ENCODE measurements at regions not wholly inside any gene's neighbourhood (a gene's known extent, or its start where the extent isn't known, plus 50 kb on each side); places are given as distances from the start of the nearest gene placed in this dataset.

GRCh38 chr9:12054235-12054634 lies 639.0 kb upstream of the TYRP1 start:
- H3K4me1 Mint-ChIP-seq (ENCODE audit: unreplicated experiment): no peaks in the 10 kb centered on the region
- DNase-seq (ENCODE audit: low spot score): no peak
- TF ChIP-seq, protein P1, sequence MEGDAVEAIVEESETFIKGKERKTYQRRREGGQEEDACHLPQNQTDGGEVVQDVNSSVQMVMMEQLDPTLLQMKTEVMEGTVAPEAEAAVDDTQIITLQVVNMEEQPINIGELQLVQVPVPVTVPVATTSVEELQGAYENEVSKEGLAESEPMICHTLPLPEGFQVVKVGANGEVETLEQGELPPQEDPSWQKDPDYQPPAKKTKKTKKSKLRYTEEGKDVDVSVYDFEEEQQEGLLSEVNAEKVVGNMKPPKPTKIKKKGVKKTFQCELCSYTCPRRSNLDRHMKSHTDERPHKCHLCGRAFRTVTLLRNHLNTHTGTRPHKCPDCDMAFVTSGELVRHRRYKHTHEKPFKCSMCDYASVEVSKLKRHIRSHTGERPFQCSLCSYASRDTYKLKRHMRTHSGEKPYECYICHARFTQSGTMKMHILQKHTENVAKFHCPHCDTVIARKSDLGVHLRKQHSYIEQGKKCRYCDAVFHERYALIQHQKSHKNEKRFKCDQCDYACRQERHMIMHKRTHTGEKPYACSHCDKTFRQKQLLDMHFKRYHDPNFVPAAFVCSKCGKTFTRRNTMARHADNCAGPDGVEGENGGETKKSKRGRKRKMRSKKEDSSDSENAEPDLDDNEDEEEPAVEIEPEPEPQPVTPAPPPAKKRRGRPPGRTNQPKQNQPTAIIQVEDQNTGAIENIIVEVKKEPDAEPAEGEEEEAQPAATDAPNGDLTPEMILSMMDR (IDR thresholded peaks at IDR 0.05; ENCODE audit: unreplicated experiment): no peak
- no peaks in the 10 kb centered on the region for H3K27me3 Mint-ChIP-seq (ENCODE audit: unreplicated experiment)
- H3K9me3 Mint-ChIP-seq (ENCODE audit: unreplicated experiment): peaks cover 6% of the 10 kb centered on the region
- H3K36me3 Mint-ChIP-seq (ENCODE audit: low read depth, unreplicated experiment): peaks cover 4% of the 10 kb centered on the region
- H3K4me3 Mint-ChIP-seq (ENCODE audit: unreplicated experiment): no peak overlapping the region
- H3K27ac Mint-ChIP-seq (ENCODE audit: unreplicated experiment): peak overlapping the region; percentile 46

DNA sequence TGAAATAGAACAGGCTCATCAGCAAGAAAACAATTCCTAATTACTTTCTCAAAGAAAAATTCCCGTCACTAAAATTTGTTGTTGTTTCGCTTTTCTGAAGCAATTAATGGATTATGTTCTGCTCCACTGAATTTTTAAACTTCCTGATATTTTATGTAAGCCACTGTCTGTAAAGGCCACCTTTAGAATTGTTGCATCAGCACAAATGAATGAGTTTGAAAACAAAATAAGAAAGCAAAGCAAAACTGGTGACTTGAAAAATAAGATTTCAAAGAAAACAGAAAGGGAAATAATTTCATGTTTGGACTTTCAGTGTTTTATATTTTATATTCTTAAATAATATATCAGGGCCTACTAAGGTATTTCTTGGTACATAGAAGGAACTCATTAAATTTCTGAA lies 636.3 kb upstream of the TYRP1 start:
- H3K27ac Mint-ChIP-seq (ENCODE audit: unreplicated experiment): no peak overlapping the region
- no peak for DNase-seq (ENCODE audit: low spot score)
- no peak overlapping the region for H3K4me3 Mint-ChIP-seq (ENCODE audit: unreplicated experiment)
- H3K4me1 Mint-ChIP-seq (ENCODE audit: unreplicated experiment): no peaks in the 10 kb centered on the region
- H3K27me3 Mint-ChIP-seq (ENCODE audit: unreplicated experiment): no peaks in the 10 kb centered on the region
- peaks cover 6% of the 10 kb centered on the region for H3K9me3 Mint-ChIP-seq (ENCODE audit: unreplicated experiment)
- peaks cover 4% of the 10 kb centered on the region for H3K36me3 Mint-ChIP-seq (ENCODE audit: low read depth, unreplicated experiment)
- TF ChIP-seq, protein P1 (IDR thresholded peaks at IDR 0.05; ENCODE audit: unreplicated experiment): no peak

DNA sequence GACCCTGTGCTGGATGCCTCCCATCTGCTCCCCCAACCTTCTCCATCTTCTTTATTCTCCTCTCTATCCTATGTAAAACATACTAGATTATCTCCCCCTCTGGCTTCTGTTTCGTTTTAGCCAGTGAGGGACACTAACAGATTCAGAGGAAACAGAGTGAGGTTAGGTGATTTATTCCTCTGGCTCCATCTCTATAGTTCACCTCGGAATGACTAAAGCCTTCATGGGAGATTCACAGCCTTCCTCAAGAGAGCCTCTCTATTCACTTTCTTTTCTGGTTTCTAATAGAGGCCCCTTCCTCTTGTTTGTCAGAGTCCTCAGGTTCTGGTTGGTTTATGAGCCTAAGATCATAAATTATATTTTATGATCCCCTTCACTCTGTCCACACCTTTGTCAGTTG lies 633.1 kb upstream of the TYRP1 start:
- Mint-ChIP-seq H3K36me3 (ENCODE audit: low read depth, unreplicated experiment) (no peaks in the 10 kb centered on the region), H3K27ac (ENCODE audit: unreplicated experiment) (no peak overlapping the region), H3K9me3 (ENCODE audit: unreplicated experiment) (peaks cover under 1% of the 10 kb centered on the region), H3K4me3 (ENCODE audit: unreplicated experiment) (no peak overlapping the region), H3K4me1 (ENCODE audit: unreplicated experiment) (peaks cover 12% of the 10 kb centered on the region), H3K27me3 (ENCODE audit: unreplicated experiment) (no peaks in the 10 kb centered on the region)
- TF ChIP-seq, protein P1 (IDR thresholded peaks at IDR 0.05; ENCODE audit: unreplicated experiment): no peak
- DNase-seq (ENCODE audit: low spot score): no peak

- no peaks in the 10 kb centered on the region for H3K9me3 Mint-ChIP-seq (ENCODE audit: unreplicated experiment)
- no peak overlapping the region for H3K4me3 Mint-ChIP-seq (ENCODE audit: unreplicated experiment)
- no peak for DNase-seq (ENCODE audit: low spot score)
- H3K27ac Mint-ChIP-seq (ENCODE audit: unreplicated experiment): no peak overlapping the region
- no peaks in the 10 kb centered on the region for H3K36me3 Mint-ChIP-seq (ENCODE audit: low read depth, unreplicated experiment)
- TF ChIP-seq, protein P1 (IDR thresholded peaks at IDR 0.05; ENCODE audit: unreplicated experiment): no peak
- peaks cover 13% of the 10 kb centered on the region for H3K4me1 Mint-ChIP-seq (ENCODE audit: unreplicated experiment)
- no peaks in the 10 kb centered on the region for H3K27me3 Mint-ChIP-seq (ENCODE audit: unreplicated experiment)
Measured at GRCh38 chr9:12060811-12061210, 632.4 kb upstream of the TYRP1 start.

GRCh38 chr9:12065050-12065449 lies 628.1 kb upstream of the TYRP1 start:
- TF ChIP-seq, protein P1 (IDR thresholded peaks at IDR 0.05; ENCODE audit: unreplicated experiment): no peak
- peak overlapping the region; percentile 26 for H3K27ac Mint-ChIP-seq (ENCODE audit: unreplicated experiment)
- H3K4me1 Mint-ChIP-seq (ENCODE audit: unreplicated experiment): peaks cover 13% of the 10 kb centered on the region
- H3K4me3 Mint-ChIP-seq (ENCODE audit: unreplicated experiment): no peak overlapping the region
- H3K27me3 Mint-ChIP-seq (ENCODE audit: unreplicated experiment): no peaks in the 10 kb centered on the region
- H3K9me3 Mint-ChIP-seq (ENCODE audit: unreplicated experiment): no peaks in the 10 kb centered on the region
- no peak for DNase-seq (ENCODE audit: low spot score)
- no peaks in the 10 kb centered on the region for H3K36me3 Mint-ChIP-seq (ENCODE audit: low read depth, unreplicated experiment)
